ENCODE measurements at regions not wholly inside any gene's neighbourhood (a gene's known extent, or its start where the extent isn't known, plus 50 kb on each side); places are given as distances from the start of the nearest gene placed in this dataset.
A peak's percentile ranks its signal among the peaks of the same experiment; 100 is the strongest.

- Histone ChIP-seq H3K27me3 (no peaks in the 10 kb centered on the region), H3K4me3 (no peak overlapping the region), H3K4me1 (peaks cover 0 to 31% (median 11%) of the 10 kb centered on the region in 4 donors), H3K9me3 (peaks cover 0 to 10% (median 0%) of the 10 kb centered on the region in 4 donors), H3K36me3 (no peaks in the 10 kb centered on the region), H3K27ac (peak overlapping the region in 1 of 4 donors; percentile 32)
- intact Hi-C loops (cut with DNase I) = no loop called here
- TF ChIP-seq EP300 (IDR thresholded peaks at IDR 0.05) (no peak), POLR2AphosphoS5 (IDR thresholded peaks at IDR 0.05) (peak in 2 of 4 donors; percentile 28 to 37)
- no peak for DNase-seq
Measured at GRCh38 chr5:104513640-104514072, 951.1 kb upstream of the NUDT12 start.

- no peaks in the 10 kb centered on the region for H3K27me3 ChIP-seq
- H3K4me1 ChIP-seq = peaks cover 0 to 31% (median 11%) of the 10 kb centered on the region in 4 donors
- no peak for DNase-seq
- H3K27ac ChIP-seq = peak overlapping the region in 1 of 4 donors; percentile 32
- H3K9me3 ChIP-seq = peaks cover 0 to 10% (median 0%) of the 10 kb centered on the region in 4 donors
- no peak overlapping the region for H3K4me3 ChIP-seq
- 42 to 61% methylated on average over 3 of the region's 3 CpGs for WGBS, 2 donors
- no peaks in the 10 kb centered on the region for H3K36me3 ChIP-seq
- TF ChIP-seq POLR2AphosphoS5 (IDR thresholded peaks at IDR 0.05) (no peak), POLR2A (IDR thresholded peaks at IDR 0.05) (no peak), EP300 (IDR thresholded peaks at IDR 0.05) (no peak), CTCF (IDR thresholded peaks at IDR 0.05) (no peak)
- intact Hi-C loops (cut with DNase I) = no loop called here
Measured at GRCh38 chr5:104513121-104513602, 950.6 kb upstream of the NUDT12 start.

DNA sequence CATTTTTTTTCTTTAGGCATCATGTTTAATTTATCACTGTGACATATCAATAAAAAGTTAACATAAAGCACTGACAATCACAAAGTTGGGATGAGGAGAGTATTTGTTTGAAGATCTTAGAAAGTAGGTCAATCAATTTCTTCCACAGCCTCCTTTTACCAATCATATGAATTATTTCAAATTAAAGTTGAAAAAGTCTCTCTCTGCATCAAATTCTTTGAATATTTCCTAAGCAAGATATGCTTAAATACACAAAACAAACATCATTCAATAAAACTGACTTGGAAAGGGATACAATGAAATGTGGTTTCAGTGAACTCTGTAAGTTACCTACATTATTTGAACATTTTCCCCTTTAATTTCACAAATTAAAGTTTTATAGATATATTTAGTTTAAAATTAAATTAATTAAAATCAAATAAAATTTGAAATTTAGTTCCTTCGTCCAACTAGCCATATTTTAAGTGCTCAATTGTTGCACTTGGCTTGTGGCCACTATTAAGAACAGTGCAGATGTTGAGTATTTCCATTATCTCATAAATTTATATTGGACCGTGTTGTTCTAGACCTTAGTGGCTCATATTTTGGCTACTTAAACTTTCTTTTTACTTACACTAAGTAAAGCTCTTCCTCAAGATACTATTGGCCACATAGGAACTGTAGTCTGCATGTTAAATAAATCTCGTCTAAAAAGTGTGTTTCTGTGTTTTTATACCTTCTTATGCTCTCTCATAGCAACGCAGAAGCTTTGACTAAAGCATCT lies 949.7 kb upstream of the NUDT12 start:
- 76 to 85% methylated on average over 4 of the region's 4 CpGs for WGBS, 2 donors

GRCh38 chr5:104498281-104498680 lies 935.7 kb upstream of the NUDT12 start:
- 24 to 37% methylated on average over 1 of the region's 1 CpG for WGBS, 2 donors
- no peak overlapping the region for H3K4me3 ChIP-seq
- H3K4me1 ChIP-seq = no peaks in the 10 kb centered on the region
- no peaks in the 10 kb centered on the region for H3K36me3 ChIP-seq
- TF ChIP-seq POLR2A (IDR thresholded peaks at IDR 0.05) = no peak
- TF ChIP-seq CTCF (IDR thresholded peaks at IDR 0.05) = no peak
- no peak for TF ChIP-seq EP300 (IDR thresholded peaks at IDR 0.05)
- no peak for TF ChIP-seq POLR2AphosphoS5 (IDR thresholded peaks at IDR 0.05)
- intact Hi-C loops (cut with DNase I) = no loop called here
- no peak overlapping the region for H3K27ac ChIP-seq
- no peaks in the 10 kb centered on the region for H3K9me3 ChIP-seq
- H3K27me3 ChIP-seq = no peaks in the 10 kb centered on the region
- no peak for DNase-seq

More for the DNA sequence above, 949.7 kb upstream of the NUDT12 start:
- H3K27ac ChIP-seq = no peak overlapping the region
- peaks cover 0 to 31% (median 11%) of the 10 kb centered on the region in 4 donors for H3K4me1 ChIP-seq
- no peaks in the 10 kb centered on the region for H3K27me3 ChIP-seq
- H3K9me3 ChIP-seq = peaks cover 0 to 10% (median 0%) of the 10 kb centered on the region in 4 donors
- intact Hi-C loops (cut with DNase I) = no loop called here
- TF ChIP-seq POLR2A (IDR thresholded peaks at IDR 0.05) (no peak), EP300 (IDR thresholded peaks at IDR 0.05) (no peak), POLR2AphosphoS5 (IDR thresholded peaks at IDR 0.05) (no peak), CTCF (IDR thresholded peaks at IDR 0.05) (no peak)
- no peak for DNase-seq
- H3K36me3 ChIP-seq = no peaks in the 10 kb centered on the region
- H3K4me3 ChIP-seq = no peak overlapping the region

DNA sequence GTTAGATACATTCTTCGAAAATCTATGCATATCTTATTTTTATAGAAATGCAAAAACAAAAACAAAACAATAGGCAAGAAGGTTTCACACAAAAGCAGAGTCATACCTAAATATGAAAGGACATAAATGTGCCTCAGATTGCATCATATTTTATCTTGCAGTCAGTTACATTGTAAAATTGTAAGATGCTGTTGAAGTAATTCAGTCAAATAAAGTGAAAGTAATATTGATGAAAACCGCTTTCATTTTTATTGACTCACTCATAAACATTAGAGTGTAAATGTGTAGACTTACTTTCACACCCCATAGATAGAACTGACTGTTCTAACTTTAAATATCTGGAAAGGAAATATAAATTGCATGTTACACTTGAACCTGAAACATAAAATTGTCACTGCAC lies 931.5 kb upstream of the NUDT12 start:
- Histone ChIP-seq H3K4me3 (no peak overlapping the region), H3K27ac (no peak overlapping the region), H3K27me3 (no peaks in the 10 kb centered on the region), H3K9me3 (no peaks in the 10 kb centered on the region), H3K4me1 (no peaks in the 10 kb centered on the region), H3K36me3 (no peaks in the 10 kb centered on the region)
- no peak for DNase-seq
- 26 to 68% methylated on average over 2 of the region's 2 CpGs for WGBS, 2 donors
- TF ChIP-seq POLR2AphosphoS5 (IDR thresholded peaks at IDR 0.05) (no peak), POLR2A (IDR thresholded peaks at IDR 0.05) (no peak), CTCF (IDR thresholded peaks at IDR 0.05) (no peak), EP300 (IDR thresholded peaks at IDR 0.05) (no peak)
- intact Hi-C loops (cut with DNase I) = no loop called here

All from sigmoid colon (tissue), 6 donors.